H1 (cell line): ENCODE measurements at regions not wholly inside any gene's neighbourhood (a gene's known extent, or its start where the extent isn't known, plus 50 kb on each side); places are given as distances from the start of the nearest gene placed in this dataset.

Source experiments
- CHD7 ChIP-seq: fragments of 300-600 bp; sonication (generic); IDR thresholded peaks from 2 replicates; pipeline ENCODE4 v1.7.1; 2012; ENCODE audit warnings: low read length, moderate library complexity, mild to moderate bottlenecking, inconsistent platforms; ENCODE audit not compliant: insufficient replicate concordance
- EP300 ChIP-seq, 2 experiments: IDR thresholded peaks; 1 replicate in 1 of 2; 2 replicates in 1 of 2; pipeline ENCODE4 v1.6.1; 2011 to 2012; ENCODE audit warnings: low read depth in 2 of 2, low read length in 2 of 2, mild to moderate bottlenecking in 2 of 2, borderline replicate concordance in 1 of 2, inconsistent platforms in 1 of 2, moderate library complexity in 1 of 2
- NANOG ChIP-seq: IDR thresholded peaks from 2 replicates; pipeline ENCODE4 v1.6.1; 2011; ENCODE audit warnings: low read length, low read depth, mild to moderate bottlenecking, inconsistent platforms; ENCODE audit not compliant: insufficient read depth, poor library complexity, severe bottlenecking
- RXRA ChIP-seq: IDR thresholded peaks from 2 replicates; pipeline ENCODE4 v1.6.1; 2011; ENCODE audit warnings: low read depth, mild to moderate bottlenecking, low read length, moderate library complexity; ENCODE audit not compliant: insufficient read depth

GRCh38 chr16:49015225-49015592 is 266.4 kb downstream of the CBLN1 start (continued):
- TF ChIP-seq CHD7 (no peak), NANOG (no peak), EP300 (IDR thresholded peaks at IDR 0.05; ENCODE audit: borderline replicate concordance in 1 of 2, low read depth in 2 of 2, low read length in 2 of 2) (no peak), RXRA (no peak)
